Epithelial cell of proximal tubule (primary cell): ENCODE measurements at regions not wholly inside any gene's neighbourhood (a gene's known extent, or its start where the extent isn't known, plus 50 kb on each side); places are given as distances from the start of the nearest gene placed in this dataset.

Experiments
- DNase-seq: peaks from one replicate; pipeline ENCODE4 v3.0.0-alpha.2; 2011; ENCODE audit warnings: low read depth
- H3K4me3 ChIP-seq: 2 replicates; pipeline ENCODE4 v1.5.1; 2011; ENCODE audit warnings: low read depth, mild to moderate bottlenecking, low read length
- CTCF ChIP-seq: conservative IDR thresholded peaks from 2 replicates; pipeline ENCODE4 v1.5.1; 2012; ENCODE audit warnings: low read depth, mild to moderate bottlenecking, low read length

- TF ChIP-seq CTCF: no peak
- no peak for DNase-seq
- H3K4me3 ChIP-seq: no peak overlapping the region
Measured at GRCh38 chr9:19552282-19553105, 143.7 kb downstream of the ACER2 start.

GRCh38 chr9:19551124-19551929 lies 142.5 kb downstream of the ACER2 start:
- no peak for TF ChIP-seq CTCF
- H3K4me3 ChIP-seq: peak overlapping the region; percentile 2
- DNase-seq: no peak

- DNase-seq: no peak
- H3K4me3 ChIP-seq: no peak overlapping the region
- TF ChIP-seq CTCF: no peak
Measured at GRCh38 chr9:19550009-19550408, 141.2 kb downstream of the ACER2 start.

GRCh38 chr9:19533373-19533772 lies 124.6 kb downstream of the ACER2 start:
- no peak overlapping the region for H3K4me3 ChIP-seq
- TF ChIP-seq CTCF: no peak
- no peak for DNase-seq

- DNase-seq: no peak
- H3K4me3 ChIP-seq: no peak overlapping the region
- TF ChIP-seq CTCF: no peak
Measured at GRCh38 chr9:19527663-19528062, 118.9 kb downstream of the ACER2 start.

- TF ChIP-seq CTCF: no peak
- DNase-seq: no peak
- H3K4me3 ChIP-seq: no peak overlapping the region
Measured at GRCh38 chr9:19522558-19522957, 113.7 kb downstream of the ACER2 start.

GRCh38 chr9:19521205-19521604 lies 112.4 kb downstream of the ACER2 start:
- H3K4me3 ChIP-seq: no peak overlapping the region
- no peak for DNase-seq
- TF ChIP-seq CTCF: no peak
